DOHH2 (cell line): ENCODE measurements at regions not wholly inside any gene's neighbourhood (a gene's known extent, or its start where the extent isn't known, plus 50 kb on each side); places are given as distances from the start of the nearest gene placed in this dataset.

Experiments used
- H3F3A ChIP-seq: fragments of 200-600 bp; sonication (generic), shearing (Covaris generic); 2 replicates; pipeline ENCODE4 v1.6.0; 2016; ENCODE audit warnings: antibody characterized with exemption, mild to moderate bottlenecking; ENCODE audit not compliant: control insufficient read depth, insufficient read depth
- H3K27ac ChIP-seq: fragments of 200-600 bp; sonication (generic); 2 replicates; pipeline ENCODE4 v1.5.1; 2014; ENCODE audit warnings: low read depth, mild to moderate bottlenecking, low read length, moderate library complexity
- H3K27me3 ChIP-seq: fragments of 200-600 bp; sonication (generic); 2 replicates; pipeline ENCODE4 v1.6.1; 2014; ENCODE audit warnings: mild to moderate bottlenecking, low read length, mixed read lengths; ENCODE audit not compliant: control insufficient read depth
- H3K36me3 ChIP-seq: fragments of 200-600 bp; sonication (generic); 2 replicates; pipeline ENCODE4 v1.6.1; 2014; ENCODE audit warnings: mild to moderate bottlenecking, low read length, moderate library complexity, mixed read lengths; ENCODE audit not compliant: control insufficient read depth
- H3K4me1 ChIP-seq: fragments of 200-600 bp; sonication (generic); 2 replicates; pipeline ENCODE4 v1.6.1; 2014; ENCODE audit warnings: mild to moderate bottlenecking, low read length, mixed read lengths; ENCODE audit not compliant: control insufficient read depth
- H3K4me2 ChIP-seq: fragments of 200-600 bp; sonication (generic); 2 replicates; pipeline ENCODE4 v1.6.0; 2014; ENCODE audit warnings: mild to moderate bottlenecking, low read length, moderate library complexity
- H3K4me3 ChIP-seq: fragments of 200-600 bp; sonication (generic); 2 replicates; pipeline ENCODE4 v1.5.1; 2014; ENCODE audit warnings: mild to moderate bottlenecking, low read length, mixed read lengths
- H3K79me2 ChIP-seq: fragments of 200-600 bp; sonication (generic); 2 replicates; pipeline ENCODE4 v1.6.1; 2014; ENCODE audit warnings: mild to moderate bottlenecking, low read length, mixed read lengths; ENCODE audit not compliant: control insufficient read depth
- H3K9me2 ChIP-seq: fragments of 200-600 bp; sonication (generic); replicated peaks from 2 replicates; pipeline ENCODE4 v1.6.1; 2014; ENCODE audit warnings: mild to moderate bottlenecking, low read length, mixed read lengths; ENCODE audit not compliant: control insufficient read depth
- H3K9me3 ChIP-seq: fragments of 200-600 bp; sonication (generic); 2 replicates; pipeline ENCODE4 v1.6.1; 2014; ENCODE audit warnings: antibody characterized with exemption, low read length, mixed read lengths; ENCODE audit not compliant: control insufficient read depth, insufficient read depth
- H4K20me1 ChIP-seq: fragments of 200-600 bp; sonication (generic); 2 replicates; pipeline ENCODE4 v1.6.0; 2014; ENCODE audit warnings: low read depth, mild to moderate bottlenecking, antibody characterized with exemption, low read length, moderate library complexity; ENCODE audit not compliant: control insufficient read depth, insufficient read depth
- EZH2phosphoT487 ChIP-seq: fragments of 200-600 bp; sonication (generic); IDR thresholded peaks from 2 replicates; pipeline ENCODE4 v1.6.1; 2017; ENCODE audit warnings: borderline replicate concordance, mild to moderate bottlenecking, antibody characterized with exemption, low read length, moderate library complexity, mixed read lengths
- TF ChIP-seq, protein P1 (sequence below): fragments of 200-600 bp; sonication (generic); IDR thresholded peaks from one replicate; pipeline ENCODE4 v1.5.1; 2014; ENCODE audit warnings: antibody characterized with exemption, mild to moderate bottlenecking, low read depth, low read length; ENCODE audit not compliant: poor library complexity, severe bottlenecking

DNA sequence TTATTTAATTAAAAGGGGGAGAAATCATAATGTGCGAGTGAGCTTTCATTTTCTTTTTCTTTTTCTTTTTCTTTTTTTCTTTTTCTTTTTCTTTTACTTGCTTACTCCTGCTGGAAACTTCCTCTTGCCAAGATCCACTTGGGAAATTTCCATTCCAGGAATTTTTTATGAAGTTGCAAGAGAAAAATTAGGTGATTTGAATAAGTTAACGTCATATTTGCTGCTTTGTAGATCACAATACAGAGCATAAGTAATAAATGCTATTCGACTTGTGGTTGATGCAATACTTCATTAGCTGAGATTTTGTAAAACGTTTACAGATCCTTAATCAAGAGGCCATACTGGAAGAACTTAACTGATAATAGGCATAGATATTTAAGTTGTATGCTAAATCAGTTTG, 354.7 kb upstream of the SMIM21 start:
- Histone ChIP-seq H4K20me1 (no peaks in the 10 kb centered on the region), H3K9me3 (no peaks in the 10 kb centered on the region), H3K79me2 (no peaks in the 10 kb centered on the region), H3K4me3 (no peak overlapping the region), H3K36me3 (no peaks in the 10 kb centered on the region), H3K4me2 (no peak overlapping the region), H3K27me3 (no peaks in the 10 kb centered on the region), H3F3A (no peaks in the 10 kb centered on the region), H3K4me1 (no peaks in the 10 kb centered on the region), H3K27ac (no peak overlapping the region), H3K9me2 (no peaks in the 10 kb centered on the region)
- no peak for TF ChIP-seq EZH2phosphoT487
- TF ChIP-seq, protein P1, sequence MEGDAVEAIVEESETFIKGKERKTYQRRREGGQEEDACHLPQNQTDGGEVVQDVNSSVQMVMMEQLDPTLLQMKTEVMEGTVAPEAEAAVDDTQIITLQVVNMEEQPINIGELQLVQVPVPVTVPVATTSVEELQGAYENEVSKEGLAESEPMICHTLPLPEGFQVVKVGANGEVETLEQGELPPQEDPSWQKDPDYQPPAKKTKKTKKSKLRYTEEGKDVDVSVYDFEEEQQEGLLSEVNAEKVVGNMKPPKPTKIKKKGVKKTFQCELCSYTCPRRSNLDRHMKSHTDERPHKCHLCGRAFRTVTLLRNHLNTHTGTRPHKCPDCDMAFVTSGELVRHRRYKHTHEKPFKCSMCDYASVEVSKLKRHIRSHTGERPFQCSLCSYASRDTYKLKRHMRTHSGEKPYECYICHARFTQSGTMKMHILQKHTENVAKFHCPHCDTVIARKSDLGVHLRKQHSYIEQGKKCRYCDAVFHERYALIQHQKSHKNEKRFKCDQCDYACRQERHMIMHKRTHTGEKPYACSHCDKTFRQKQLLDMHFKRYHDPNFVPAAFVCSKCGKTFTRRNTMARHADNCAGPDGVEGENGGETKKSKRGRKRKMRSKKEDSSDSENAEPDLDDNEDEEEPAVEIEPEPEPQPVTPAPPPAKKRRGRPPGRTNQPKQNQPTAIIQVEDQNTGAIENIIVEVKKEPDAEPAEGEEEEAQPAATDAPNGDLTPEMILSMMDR: no peak

GRCh38 chr18:75779910-75780309, 352.4 kb upstream of the SMIM21 start:
- Histone ChIP-seq H3K27ac (no peak overlapping the region), H3K9me2 (no peaks in the 10 kb centered on the region), H3K9me3 (no peaks in the 10 kb centered on the region), H3K27me3 (no peaks in the 10 kb centered on the region), H3F3A (no peaks in the 10 kb centered on the region), H4K20me1 (no peaks in the 10 kb centered on the region), H3K4me3 (no peak overlapping the region), H3K4me2 (no peak overlapping the region), H3K79me2 (no peaks in the 10 kb centered on the region), H3K36me3 (no peaks in the 10 kb centered on the region), H3K4me1 (no peaks in the 10 kb centered on the region)
- TF ChIP-seq, protein P1: no peak
- TF ChIP-seq EZH2phosphoT487: no peak

DNA sequence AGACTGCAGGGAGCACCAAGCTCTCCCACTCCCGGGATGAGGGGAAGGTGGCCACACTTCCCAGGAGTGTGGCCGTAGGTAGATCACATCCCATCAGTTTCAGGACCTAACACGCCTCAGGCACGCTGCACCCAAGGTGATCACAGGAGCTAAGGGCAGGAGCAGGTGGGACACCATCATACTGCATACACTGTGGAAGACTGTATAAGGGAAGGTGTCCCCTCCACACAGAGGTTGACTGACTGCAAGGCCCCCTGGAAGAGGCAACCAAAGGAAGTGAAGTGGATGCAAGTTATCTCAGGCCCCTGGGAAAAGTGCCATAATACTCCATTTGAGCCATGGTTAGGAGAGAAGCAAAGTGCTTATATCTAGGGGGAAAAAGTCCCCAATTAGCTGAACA, 351.9 kb upstream of the SMIM21 start:
- Histone ChIP-seq H3K27ac (no peak overlapping the region), H3F3A (no peaks in the 10 kb centered on the region), H3K4me2 (no peak overlapping the region), H3K9me3 (no peaks in the 10 kb centered on the region), H3K36me3 (no peaks in the 10 kb centered on the region), H3K27me3 (no peaks in the 10 kb centered on the region), H3K4me3 (no peak overlapping the region), H3K79me2 (no peaks in the 10 kb centered on the region), H4K20me1 (no peaks in the 10 kb centered on the region), H3K4me1 (no peaks in the 10 kb centered on the region), H3K9me2 (no peaks in the 10 kb centered on the region)
- TF ChIP-seq EZH2phosphoT487: no peak
- TF ChIP-seq, protein P1: no peak

GRCh38 chr18:75777630-75778029, 350.1 kb upstream of the SMIM21 start:
- Histone ChIP-seq H3K4me1 (no peaks in the 10 kb centered on the region), H3K9me3 (no peaks in the 10 kb centered on the region), H3K27me3 (no peaks in the 10 kb centered on the region), H3K79me2 (no peaks in the 10 kb centered on the region), H4K20me1 (no peaks in the 10 kb centered on the region), H3K27ac (no peak overlapping the region), H3K4me3 (no peak overlapping the region), H3F3A (no peaks in the 10 kb centered on the region), H3K36me3 (no peaks in the 10 kb centered on the region), H3K9me2 (no peaks in the 10 kb centered on the region), H3K4me2 (no peak overlapping the region)
- no peak for TF ChIP-seq EZH2phosphoT487
- TF ChIP-seq, protein P1: no peak
